ENCODE measurements at regions not wholly inside any gene's neighbourhood (a gene's known extent, or its start where the extent isn't known, plus 50 kb on each side); places are given as distances from the start of the nearest gene placed in this dataset.

DNA sequence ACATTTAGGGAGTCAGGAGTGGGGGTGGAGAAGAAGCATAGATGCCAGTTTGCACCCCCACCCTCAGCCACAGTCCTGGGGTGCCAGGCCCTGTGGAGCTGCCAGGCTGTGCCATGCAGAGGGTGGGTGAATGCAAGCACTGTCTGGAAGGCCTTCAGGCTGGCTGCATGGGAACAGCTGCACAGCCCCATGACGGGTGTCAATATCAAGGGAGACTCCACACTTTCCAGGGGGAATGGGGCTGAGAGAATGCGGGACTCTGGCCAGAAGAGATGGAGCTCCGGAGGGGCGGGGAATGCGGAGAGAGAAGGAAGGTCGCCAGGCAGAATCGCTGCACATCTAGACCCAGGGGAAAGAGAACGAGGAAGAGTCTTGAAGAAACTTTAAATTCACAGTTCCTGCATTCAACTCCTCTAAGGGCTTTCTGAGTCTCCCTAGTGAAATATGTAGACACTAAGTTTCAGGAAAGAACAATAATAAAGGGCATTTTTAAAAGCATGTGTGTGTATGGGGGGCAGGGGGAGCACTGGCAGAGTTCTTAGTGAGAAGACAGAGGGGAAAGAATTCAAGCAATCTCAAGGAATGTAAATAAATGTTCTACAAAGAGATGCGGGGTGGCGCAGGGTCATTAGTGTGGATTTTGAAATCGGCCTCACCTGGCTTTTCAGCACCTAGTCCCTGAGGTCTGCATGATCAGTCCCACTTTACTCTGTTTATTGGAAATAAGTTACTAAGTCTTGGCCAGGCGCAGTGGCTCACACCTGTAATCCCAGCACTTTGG, 59.1 kb downstream of the BOD1 start:
- TF ChIP-seq POLR2AphosphoS5 (IDR thresholded peaks at IDR 0.05), result no peak
- H3K9me3 ChIP-seq, result no peaks in the 10 kb centered on the region
- peaks cover 7% of the 10 kb centered on the region for H3K4me1 ChIP-seq (replicated peaks)
- no peak for DNase-seq (ENCODE audit: low spot score)
- H3K27ac ChIP-seq, result no peak overlapping the region
- no peaks in the 10 kb centered on the region for H3K36me3 ChIP-seq
- H3K4me3 ChIP-seq, result no peak overlapping the region
- no peaks in the 10 kb centered on the region for H3K27me3 ChIP-seq (replicated peaks; ENCODE audit: insufficient read depth)
- intact Hi-C loops (cut with DNase I), result no loop called here
- 41% methylated on average over 12 of the region's 12 CpGs for WGBS

DNA sequence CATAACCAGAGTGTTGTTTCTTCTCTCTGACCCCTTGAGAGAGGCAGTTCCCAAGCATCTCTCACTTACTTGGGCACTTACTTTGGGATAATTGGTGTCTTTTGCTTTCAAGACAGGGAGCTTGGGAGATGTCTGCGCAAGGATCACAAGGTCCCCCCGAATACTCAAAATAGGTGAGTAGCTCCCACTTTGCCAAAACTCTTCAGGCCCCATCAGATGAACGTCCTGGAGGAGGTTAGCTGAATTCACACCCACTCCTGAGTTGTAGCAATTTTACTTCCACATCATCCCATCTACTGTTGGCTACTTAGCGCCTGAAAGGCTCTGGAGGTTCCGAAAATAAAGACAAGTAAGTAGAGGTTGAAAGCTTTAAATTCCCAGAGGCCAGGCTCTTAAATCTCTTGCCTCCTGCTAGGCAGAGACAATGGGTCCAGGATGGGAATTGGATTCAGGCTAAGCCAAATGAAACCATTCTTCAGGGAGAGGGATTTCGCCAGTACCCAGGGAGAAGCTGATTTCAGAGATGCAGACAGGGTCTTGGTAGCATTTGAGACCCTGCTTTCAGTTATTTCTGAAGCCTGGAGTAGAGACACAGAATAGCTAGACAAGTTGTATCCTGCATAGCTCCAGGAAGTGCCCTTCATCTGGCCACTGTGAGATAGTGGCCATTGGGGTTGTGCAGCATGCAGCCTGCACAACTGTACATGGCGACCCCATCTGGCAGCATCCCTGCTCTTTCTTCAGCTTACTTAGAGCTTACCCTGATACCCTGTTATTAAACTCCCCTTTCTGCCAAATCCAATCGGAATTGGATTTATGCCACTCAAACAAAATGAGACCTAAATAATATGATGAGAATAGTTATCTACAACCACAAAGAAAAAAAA, 60.1 kb downstream of the BOD1 start:
- no peak for DNase-seq (ENCODE audit: low spot score)
- Histone ChIP-seq H3K4me3 (no peak overlapping the region), H3K27ac (no peak overlapping the region), H3K4me1 (replicated peaks) (peaks cover 7% of the 10 kb centered on the region), H3K27me3 (replicated peaks; ENCODE audit: insufficient read depth) (no peaks in the 10 kb centered on the region), H3K9me3 (no peaks in the 10 kb centered on the region), H3K36me3 (no peaks in the 10 kb centered on the region)
- TF ChIP-seq POLR2AphosphoS5 (IDR thresholded peaks at IDR 0.05) (no peak), POLR2A (IDR thresholded peaks at IDR 0.05) (no peak)
- TF ChIP-seq, protein P1, sequence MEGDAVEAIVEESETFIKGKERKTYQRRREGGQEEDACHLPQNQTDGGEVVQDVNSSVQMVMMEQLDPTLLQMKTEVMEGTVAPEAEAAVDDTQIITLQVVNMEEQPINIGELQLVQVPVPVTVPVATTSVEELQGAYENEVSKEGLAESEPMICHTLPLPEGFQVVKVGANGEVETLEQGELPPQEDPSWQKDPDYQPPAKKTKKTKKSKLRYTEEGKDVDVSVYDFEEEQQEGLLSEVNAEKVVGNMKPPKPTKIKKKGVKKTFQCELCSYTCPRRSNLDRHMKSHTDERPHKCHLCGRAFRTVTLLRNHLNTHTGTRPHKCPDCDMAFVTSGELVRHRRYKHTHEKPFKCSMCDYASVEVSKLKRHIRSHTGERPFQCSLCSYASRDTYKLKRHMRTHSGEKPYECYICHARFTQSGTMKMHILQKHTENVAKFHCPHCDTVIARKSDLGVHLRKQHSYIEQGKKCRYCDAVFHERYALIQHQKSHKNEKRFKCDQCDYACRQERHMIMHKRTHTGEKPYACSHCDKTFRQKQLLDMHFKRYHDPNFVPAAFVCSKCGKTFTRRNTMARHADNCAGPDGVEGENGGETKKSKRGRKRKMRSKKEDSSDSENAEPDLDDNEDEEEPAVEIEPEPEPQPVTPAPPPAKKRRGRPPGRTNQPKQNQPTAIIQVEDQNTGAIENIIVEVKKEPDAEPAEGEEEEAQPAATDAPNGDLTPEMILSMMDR (IDR thresholded peaks at IDR 0.05), result no peak
- 78% methylated on average over 8 of the region's 8 CpGs for WGBS
- intact Hi-C loops (cut with DNase I), result no loop called here

DNA sequence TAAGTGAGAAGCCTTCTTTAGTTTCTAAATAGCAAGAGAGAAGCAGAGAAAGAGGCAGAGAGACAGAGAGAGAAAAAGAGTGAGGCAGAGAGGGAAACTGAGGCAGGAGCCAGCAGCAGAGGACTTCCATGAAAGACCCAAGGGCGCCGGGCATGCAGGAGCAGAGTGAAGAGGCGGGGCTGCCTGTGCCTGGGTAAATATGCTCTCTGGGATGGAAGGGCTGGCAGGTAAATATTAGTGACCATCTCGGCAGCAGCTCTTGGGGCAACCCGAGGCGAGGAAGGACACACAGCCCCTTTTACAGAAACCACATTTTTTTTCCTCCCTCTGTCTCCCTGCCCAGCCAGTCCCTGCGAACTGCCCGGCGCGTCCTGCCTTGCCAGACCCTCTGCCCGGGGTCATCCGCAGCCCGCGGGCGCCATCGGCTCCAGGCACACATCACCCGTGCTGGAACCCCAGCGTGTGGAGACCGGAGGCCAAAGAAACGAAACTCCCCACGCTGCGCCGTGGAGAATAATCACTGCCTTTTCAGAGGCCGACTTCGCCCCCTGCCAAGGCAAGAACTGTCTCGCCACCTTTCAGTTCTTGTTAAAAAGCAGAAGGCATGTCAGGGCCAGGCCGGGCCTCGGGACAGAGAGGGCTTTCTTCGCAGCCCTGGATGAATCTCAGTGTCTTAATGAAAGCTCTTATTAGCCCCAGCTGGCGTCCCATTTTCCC, 61.3 kb downstream of the BOD1 start:
- intact Hi-C loops (cut with DNase I), result no loop called here
- TF ChIP-seq POLR2A (IDR thresholded peaks at IDR 0.05), result no peak
- TF ChIP-seq, protein P1 (IDR thresholded peaks at IDR 0.05), result no peak
- TF ChIP-seq POLR2AphosphoS5 (IDR thresholded peaks at IDR 0.05), result peak; percentile 3
- no peaks in the 10 kb centered on the region for H3K9me3 ChIP-seq
- H3K4me3 ChIP-seq, result peak overlapping the region in 1 of 2 donors; percentile 12
- DNase-seq (ENCODE audit: low spot score), result peak; percentile 36
- no peaks in the 10 kb centered on the region for H3K27me3 ChIP-seq (replicated peaks; ENCODE audit: insufficient read depth)
- WGBS, result 50% methylated on average over 30 of the region's 30 CpGs
- H3K4me1 ChIP-seq (replicated peaks), result peaks cover 7% of the 10 kb centered on the region
- peak overlapping the region in 1 of 2 donors; percentile 50 for H3K27ac ChIP-seq
- no peaks in the 10 kb centered on the region for H3K36me3 ChIP-seq

DNA sequence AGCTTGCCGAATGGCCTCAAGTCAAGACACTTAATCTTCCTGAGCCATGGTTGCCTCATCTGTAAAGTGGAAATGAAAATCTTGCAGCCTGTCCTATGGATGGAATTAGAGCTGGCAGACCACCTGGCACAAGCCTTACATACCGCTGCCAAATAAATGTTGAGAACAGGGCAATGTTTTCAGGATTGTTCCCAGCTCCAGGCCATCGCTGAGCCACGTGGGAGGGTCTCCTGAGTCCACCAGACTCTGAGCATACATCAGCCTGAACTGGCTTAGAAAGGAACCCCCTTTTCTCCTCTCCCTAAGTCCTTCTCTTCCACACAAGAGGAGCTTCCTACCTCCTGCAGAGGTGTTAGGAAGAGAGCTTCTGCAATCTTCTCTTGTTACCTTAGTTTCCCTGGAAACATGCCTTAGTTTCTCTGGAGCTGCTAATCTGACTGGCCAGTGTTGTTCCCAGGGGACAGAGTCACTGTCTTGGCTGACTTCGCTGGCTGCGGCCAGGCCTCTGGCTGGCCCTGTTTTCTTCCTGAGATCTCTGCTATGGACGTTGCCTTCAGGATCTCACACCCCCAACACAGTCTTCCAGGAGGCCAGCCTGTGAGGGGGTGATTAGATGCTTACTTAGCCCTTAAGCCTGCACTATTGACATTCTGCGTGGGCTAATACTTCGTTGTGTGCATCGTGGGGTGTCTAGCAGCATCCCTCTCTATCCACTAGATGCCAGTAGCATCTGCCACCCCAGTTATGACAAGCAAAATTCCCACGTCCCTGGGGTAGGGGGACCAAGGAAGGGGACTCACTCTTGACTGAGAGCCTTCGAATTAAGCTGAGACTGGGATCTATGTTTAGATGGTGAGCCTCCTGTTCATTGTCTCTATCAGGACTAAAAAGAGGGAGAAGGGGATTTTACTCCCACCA, 62.2 kb downstream of the BOD1 start:
- Histone ChIP-seq H3K27ac (no peak overlapping the region), H3K4me3 (no peak overlapping the region), H3K4me1 (replicated peaks) (peaks cover 7% of the 10 kb centered on the region), H3K27me3 (replicated peaks; ENCODE audit: insufficient read depth) (no peaks in the 10 kb centered on the region), H3K9me3 (no peaks in the 10 kb centered on the region), H3K36me3 (no peaks in the 10 kb centered on the region)
- intact Hi-C loops (cut with DNase I), result no loop called here
- TF ChIP-seq POLR2A (IDR thresholded peaks at IDR 0.05), result no peak
- DNase-seq (ENCODE audit: low spot score), result no peak
- 75% methylated on average over 12 of the region's 12 CpGs for WGBS

DNA sequence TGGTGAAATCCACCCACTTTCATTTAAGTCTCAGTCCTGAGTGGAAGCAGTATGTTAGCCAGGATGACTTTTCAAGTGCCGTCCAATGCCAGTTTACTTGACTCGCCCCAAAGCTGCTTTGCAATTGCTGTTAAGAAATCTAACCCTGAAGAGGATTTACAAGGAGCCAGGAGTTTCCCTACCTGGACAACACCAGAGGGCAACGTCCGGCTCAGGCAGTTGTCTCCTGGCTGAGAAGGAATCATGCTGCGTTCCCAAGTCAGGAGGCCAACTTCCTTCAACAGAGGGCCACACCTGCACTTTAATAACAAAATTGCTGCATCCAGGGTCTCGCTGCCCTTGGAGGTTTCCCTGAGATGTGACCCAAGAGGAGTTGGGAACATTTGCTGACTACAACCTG, 65.8 kb downstream of the BOD1 start:
- H3K9me3 ChIP-seq, result no peaks in the 10 kb centered on the region
- no peak overlapping the region for H3K4me3 ChIP-seq
- no peaks in the 10 kb centered on the region for H3K27me3 ChIP-seq (replicated peaks; ENCODE audit: insufficient read depth)
- peaks cover 7% of the 10 kb centered on the region for H3K4me1 ChIP-seq (replicated peaks)
- H3K36me3 ChIP-seq, result no peaks in the 10 kb centered on the region
- TF ChIP-seq, protein P1 (IDR thresholded peaks at IDR 0.05), result no peak
- no peak for TF ChIP-seq POLR2AphosphoS5 (IDR thresholded peaks at IDR 0.05)
- no peak for TF ChIP-seq POLR2A (IDR thresholded peaks at IDR 0.05)
- H3K27ac ChIP-seq, result no peak overlapping the region
- intact Hi-C loops (cut with DNase I), result no loop called here
- WGBS, result 84% methylated on average over 6 of the region's 6 CpGs
- no peak for DNase-seq (ENCODE audit: low spot score)
